Neural progenitor cell (in vitro differentiated cells): ENCODE measurements at regions not wholly inside any gene's neighbourhood (a gene's known extent, or its start where the extent isn't known, plus 50 kb on each side); places are given as distances from the start of the nearest gene placed in this dataset.

Experiments
- EZH2 ChIP-seq: fragments of 200-600 bp; sonication (generic); IDR thresholded peaks from 2 replicates; pipeline ENCODE4 v1.6.1; 2017; ENCODE audit warnings: antibody characterized with exemption, mild to moderate bottlenecking, moderate library complexity
- EZH2phosphoT487 ChIP-seq: fragments of 200-600 bp; sonication (generic); IDR thresholded peaks from 2 replicates; pipeline ENCODE4 v1.6.1; 2017; ENCODE audit warnings: antibody characterized with exemption
- TF ChIP-seq, protein P1 (sequence below): fragments of 200-600 bp; sonication (generic); IDR thresholded peaks from 2 replicates; pipeline ENCODE4 v1.5.1; 2017; ENCODE audit warnings: antibody characterized with exemption, mild to moderate bottlenecking

DNA sequence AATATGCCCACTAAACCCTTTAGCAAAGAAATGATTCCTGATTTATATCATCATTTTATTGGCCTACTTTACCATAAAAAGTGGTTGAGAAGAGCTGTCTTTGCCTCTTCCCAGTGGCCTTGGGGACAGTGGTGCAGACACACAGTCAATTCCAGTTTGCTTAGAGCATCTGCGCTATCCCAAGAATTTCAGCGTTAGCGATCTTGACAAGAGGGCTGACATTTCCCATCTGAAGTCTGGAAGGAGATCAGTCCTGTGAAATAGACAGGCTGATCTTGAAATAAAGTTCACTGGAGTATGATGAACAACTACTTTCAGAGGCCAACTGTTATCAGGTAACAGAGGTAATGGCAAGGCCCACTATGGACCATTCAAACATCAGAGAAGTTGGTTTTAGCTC lies 475.3 kb upstream of the NRP1 start:
- TF ChIP-seq, protein P1, sequence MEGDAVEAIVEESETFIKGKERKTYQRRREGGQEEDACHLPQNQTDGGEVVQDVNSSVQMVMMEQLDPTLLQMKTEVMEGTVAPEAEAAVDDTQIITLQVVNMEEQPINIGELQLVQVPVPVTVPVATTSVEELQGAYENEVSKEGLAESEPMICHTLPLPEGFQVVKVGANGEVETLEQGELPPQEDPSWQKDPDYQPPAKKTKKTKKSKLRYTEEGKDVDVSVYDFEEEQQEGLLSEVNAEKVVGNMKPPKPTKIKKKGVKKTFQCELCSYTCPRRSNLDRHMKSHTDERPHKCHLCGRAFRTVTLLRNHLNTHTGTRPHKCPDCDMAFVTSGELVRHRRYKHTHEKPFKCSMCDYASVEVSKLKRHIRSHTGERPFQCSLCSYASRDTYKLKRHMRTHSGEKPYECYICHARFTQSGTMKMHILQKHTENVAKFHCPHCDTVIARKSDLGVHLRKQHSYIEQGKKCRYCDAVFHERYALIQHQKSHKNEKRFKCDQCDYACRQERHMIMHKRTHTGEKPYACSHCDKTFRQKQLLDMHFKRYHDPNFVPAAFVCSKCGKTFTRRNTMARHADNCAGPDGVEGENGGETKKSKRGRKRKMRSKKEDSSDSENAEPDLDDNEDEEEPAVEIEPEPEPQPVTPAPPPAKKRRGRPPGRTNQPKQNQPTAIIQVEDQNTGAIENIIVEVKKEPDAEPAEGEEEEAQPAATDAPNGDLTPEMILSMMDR: no peak
- TF ChIP-seq EZH2 (no peak), EZH2phosphoT487 (no peak)
